B cell (primary cell): ENCODE measurements at regions not wholly inside any gene's neighbourhood (a gene's known extent, or its start where the extent isn't known, plus 50 kb on each side); places are given as distances from the start of the nearest gene placed in this dataset.

Experiments
- EZH2 ChIP-seq: IDR thresholded peaks from 2 replicates; pipeline ENCODE4 v1.6.1; 2012; ENCODE audit warnings: borderline replicate concordance, low read depth, mild to moderate bottlenecking, moderate library complexity, low read length; ENCODE audit not compliant: insufficient read depth, poor library complexity, severe bottlenecking
- TF ChIP-seq, protein P1 (sequence below): fragments of 200-600 bp; IDR thresholded peaks from one replicate; pipeline ENCODE4 v1.8.0; 2022; ENCODE audit warnings: antibody characterized with exemption, mild to moderate bottlenecking

DNA sequence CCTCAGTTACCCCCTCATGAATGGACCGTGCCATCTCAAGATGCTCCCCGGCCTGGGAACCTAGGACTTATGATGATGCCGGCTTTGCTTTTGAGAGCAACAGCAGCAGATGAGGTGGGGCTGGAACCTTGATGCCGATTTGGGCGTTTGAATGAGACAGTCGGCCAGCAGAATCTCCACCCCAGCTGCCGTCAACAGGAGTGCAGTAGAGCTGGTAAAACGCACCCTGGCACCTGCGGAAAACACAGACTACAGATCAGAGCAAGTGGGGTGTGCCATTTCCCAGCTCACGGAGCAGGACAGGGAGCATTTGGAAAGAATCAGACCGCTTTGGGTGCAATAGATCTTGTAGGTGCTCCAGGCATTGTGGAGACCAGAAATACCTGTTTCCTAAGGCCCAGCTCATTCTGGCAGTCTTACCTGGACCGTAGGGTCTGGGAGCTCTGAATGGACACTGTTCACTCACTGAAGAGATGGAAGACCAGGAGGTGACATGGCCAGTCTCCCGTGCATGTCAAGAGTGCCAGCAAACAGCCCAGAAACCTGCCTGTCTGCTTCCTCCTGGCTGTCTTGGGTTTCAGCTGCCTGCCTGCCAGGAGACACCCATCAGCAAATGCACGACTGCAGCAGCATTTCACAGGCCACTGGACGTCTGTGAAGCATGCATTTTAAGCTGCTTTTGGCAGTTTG is 317.7 kb upstream of the IRX4 start:
- TF ChIP-seq, protein P1, sequence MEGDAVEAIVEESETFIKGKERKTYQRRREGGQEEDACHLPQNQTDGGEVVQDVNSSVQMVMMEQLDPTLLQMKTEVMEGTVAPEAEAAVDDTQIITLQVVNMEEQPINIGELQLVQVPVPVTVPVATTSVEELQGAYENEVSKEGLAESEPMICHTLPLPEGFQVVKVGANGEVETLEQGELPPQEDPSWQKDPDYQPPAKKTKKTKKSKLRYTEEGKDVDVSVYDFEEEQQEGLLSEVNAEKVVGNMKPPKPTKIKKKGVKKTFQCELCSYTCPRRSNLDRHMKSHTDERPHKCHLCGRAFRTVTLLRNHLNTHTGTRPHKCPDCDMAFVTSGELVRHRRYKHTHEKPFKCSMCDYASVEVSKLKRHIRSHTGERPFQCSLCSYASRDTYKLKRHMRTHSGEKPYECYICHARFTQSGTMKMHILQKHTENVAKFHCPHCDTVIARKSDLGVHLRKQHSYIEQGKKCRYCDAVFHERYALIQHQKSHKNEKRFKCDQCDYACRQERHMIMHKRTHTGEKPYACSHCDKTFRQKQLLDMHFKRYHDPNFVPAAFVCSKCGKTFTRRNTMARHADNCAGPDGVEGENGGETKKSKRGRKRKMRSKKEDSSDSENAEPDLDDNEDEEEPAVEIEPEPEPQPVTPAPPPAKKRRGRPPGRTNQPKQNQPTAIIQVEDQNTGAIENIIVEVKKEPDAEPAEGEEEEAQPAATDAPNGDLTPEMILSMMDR = no peak
- TF ChIP-seq EZH2 = no peak
